Endothelial cell of umbilical vein (primary cell): ENCODE measurements at regions not wholly inside any gene's neighbourhood (a gene's known extent, or its start where the extent isn't known, plus 50 kb on each side); places are given as distances from the start of the nearest gene placed in this dataset.

Experiments used
- EZH2 ChIP-seq: IDR thresholded peaks from 2 replicates; pipeline ENCODE4 v1.6.1; 2012; ENCODE audit warnings: borderline replicate concordance, low read depth, mild to moderate bottlenecking, moderate library complexity, low read length, inconsistent platforms; ENCODE audit not compliant: severe bottlenecking
- GATA2 ChIP-seq: IDR thresholded peaks from 2 replicates; pipeline ENCODE4 v1.7.0; 2011; ENCODE audit warnings: low read depth, mild to moderate bottlenecking, moderate library complexity, mixed read lengths, low read length; ENCODE audit not compliant: insufficient read length, insufficient read depth
- JUN ChIP-seq: IDR thresholded peaks from 2 replicates; pipeline ENCODE4 v1.6.1; 2011; ENCODE audit warnings: borderline replicate concordance, low read depth; ENCODE audit not compliant: insufficient read length, insufficient read depth
- MYC ChIP-seq: IDR thresholded peaks from one replicate; pipeline ENCODE4 v1.6.1; 2011; ENCODE audit warnings: mild to moderate bottlenecking, low read depth, low read length
- POLR2A ChIP-seq: IDR thresholded peaks from 2 replicates; pipeline ENCODE4 v1.6.1; 2012; ENCODE audit warnings: low read depth, mild to moderate bottlenecking, control low read depth, low read length
- POLR2AphosphoS5 ChIP-seq: IDR thresholded peaks from 2 replicates; pipeline ENCODE4 v1.6.1; 2012; ENCODE audit warnings: low read depth, mild to moderate bottlenecking, control low read depth, low read length, moderate library complexity; ENCODE audit not compliant: insufficient read depth
- TF ChIP-seq, protein P1 (sequence below), 2 donors: IDR thresholded peaks; 1 replicate in 1 of 2; 2 replicates in 1 of 2; pipeline ENCODE4 v1.5.1; 2011; ENCODE audit warnings: low read length in 2 of 2, mild to moderate bottlenecking in 2 of 2, moderate library complexity in 2 of 2, control low read depth in 1 of 2, inconsistent platforms in 1 of 2, low read depth in 1 of 2; ENCODE audit not compliant: insufficient read depth in 1 of 2; ENCODE audit errors: extremely low read depth in 1 of 2
- TF ChIP-seq, protein P2 (sequence below): IDR thresholded peaks from 2 replicates; pipeline ENCODE4 v1.6.1; 2011; ENCODE audit not compliant: insufficient read depth, insufficient read length

- TF ChIP-seq, protein P1, sequence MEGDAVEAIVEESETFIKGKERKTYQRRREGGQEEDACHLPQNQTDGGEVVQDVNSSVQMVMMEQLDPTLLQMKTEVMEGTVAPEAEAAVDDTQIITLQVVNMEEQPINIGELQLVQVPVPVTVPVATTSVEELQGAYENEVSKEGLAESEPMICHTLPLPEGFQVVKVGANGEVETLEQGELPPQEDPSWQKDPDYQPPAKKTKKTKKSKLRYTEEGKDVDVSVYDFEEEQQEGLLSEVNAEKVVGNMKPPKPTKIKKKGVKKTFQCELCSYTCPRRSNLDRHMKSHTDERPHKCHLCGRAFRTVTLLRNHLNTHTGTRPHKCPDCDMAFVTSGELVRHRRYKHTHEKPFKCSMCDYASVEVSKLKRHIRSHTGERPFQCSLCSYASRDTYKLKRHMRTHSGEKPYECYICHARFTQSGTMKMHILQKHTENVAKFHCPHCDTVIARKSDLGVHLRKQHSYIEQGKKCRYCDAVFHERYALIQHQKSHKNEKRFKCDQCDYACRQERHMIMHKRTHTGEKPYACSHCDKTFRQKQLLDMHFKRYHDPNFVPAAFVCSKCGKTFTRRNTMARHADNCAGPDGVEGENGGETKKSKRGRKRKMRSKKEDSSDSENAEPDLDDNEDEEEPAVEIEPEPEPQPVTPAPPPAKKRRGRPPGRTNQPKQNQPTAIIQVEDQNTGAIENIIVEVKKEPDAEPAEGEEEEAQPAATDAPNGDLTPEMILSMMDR (IDR thresholded peaks at IDR 0.05; ENCODE audit: extremely low read depth in 1 of 2, insufficient read depth in 1 of 2, low read depth in 1 of 2, low read length in 2 of 2) = no peak
- no peak for TF ChIP-seq POLR2AphosphoS5
- TF ChIP-seq, protein P2, sequence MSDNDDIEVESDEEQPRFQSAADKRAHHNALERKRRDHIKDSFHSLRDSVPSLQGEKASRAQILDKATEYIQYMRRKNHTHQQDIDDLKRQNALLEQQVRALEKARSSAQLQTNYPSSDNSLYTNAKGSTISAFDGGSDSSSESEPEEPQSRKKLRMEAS = no peak
- no peak for TF ChIP-seq EZH2
- no peak for TF ChIP-seq GATA2
- no peak for TF ChIP-seq JUN
- no peak for TF ChIP-seq MYC
- no peak for TF ChIP-seq POLR2A
These were observed 214.6 kb upstream of the CCNH start for GRCh38 chr5:87627363-87627762.
